HG03432 (cell line): ENCODE measurements at regions not wholly inside any gene's neighbourhood (a gene's known extent, or its start where the extent isn't known, plus 50 kb on each side); places are given as distances from the start of the nearest gene placed in this dataset.

ENCODE experiments used
- ATAC-seq: cut with Tn5 transposase; IDR thresholded peaks from one replicate; pipeline ENCODE4 v1.9.1; 2021; ENCODE audit warnings: mild to moderate bottlenecking, moderate library complexity; ENCODE audit not compliant: unreplicated experiment

- ATAC-seq = no peak
Measured at GRCh38 chr5:4893063-4893744, 246.9 kb upstream of the ADAMTS16 start.

- ATAC-seq = no peak
Measured at GRCh38 chr5:4896328-4896727, 243.8 kb upstream of the ADAMTS16 start.

- no peak for ATAC-seq
Measured at GRCh38 chr5:4901305-4901811, 238.8 kb upstream of the ADAMTS16 start.

GRCh38 chr5:4901924-4902323, 238.2 kb upstream of the ADAMTS16 start:
- no peak for ATAC-seq

DNA sequence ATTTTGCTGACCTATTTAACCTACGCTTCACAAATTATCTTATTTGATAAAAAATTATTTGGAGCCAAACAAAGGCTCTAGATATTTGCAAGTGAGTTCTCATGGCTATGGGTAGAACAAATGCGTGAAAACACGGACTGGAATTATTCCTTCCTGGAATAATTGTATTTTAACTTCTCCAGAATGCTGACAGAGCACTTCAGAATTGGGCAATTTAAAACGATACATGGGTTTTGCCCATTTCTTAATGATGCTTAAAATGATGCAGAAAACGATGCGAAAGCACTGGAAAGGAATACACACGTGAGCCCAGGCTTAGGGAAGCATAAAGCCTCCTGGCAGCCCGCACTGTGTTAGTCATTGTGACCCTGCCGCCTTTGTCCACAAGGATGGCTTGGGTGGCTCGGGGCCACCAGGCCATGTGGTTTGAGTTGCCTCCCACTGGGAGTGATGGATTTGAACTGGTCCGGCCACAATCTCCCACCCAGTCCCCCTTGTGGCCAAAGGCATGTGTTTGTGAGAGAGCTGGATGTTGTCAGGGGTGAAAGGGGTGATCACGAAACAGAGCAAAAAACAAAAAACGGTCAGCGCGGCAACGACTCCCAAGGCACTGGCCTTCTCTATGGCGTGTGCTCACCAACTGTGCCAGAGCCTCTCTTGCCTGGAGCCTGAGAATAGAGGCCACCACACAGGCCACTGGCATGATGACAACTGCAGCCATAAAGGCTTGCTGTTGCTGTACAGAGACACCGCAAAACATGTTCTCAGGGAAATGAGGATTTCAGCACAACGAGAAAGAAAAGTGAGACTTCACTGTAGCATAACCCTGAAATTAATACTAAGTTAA, 234.2 kb upstream of the ADAMTS16 start:
- ATAC-seq = no peak

- no peak for ATAC-seq
Measured at GRCh38 chr5:4906786-4907185, 233.3 kb upstream of the ADAMTS16 start.

- no peak for ATAC-seq
Measured at GRCh38 chr5:4907571-4907970, 232.6 kb upstream of the ADAMTS16 start.

DNA sequence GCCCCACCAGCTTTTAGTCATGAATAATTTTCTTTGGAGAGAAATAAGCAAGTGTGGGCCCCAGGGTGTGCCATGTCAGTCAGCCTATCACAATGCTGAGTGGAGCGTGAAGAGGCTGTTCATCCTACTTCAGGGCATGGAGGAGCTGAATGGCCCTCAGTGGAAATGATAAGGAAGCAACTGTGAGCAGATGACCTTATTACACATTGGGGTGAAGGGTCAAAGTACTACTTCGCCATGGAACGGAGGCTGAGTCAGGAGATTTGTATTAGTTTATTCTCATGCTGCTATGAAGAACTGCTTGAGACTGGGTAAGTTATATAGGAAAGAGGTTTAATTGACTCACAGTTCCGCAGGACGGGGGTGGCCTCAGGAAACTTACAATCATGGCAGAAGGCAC, 231.0 kb upstream of the ADAMTS16 start:
- no peak for ATAC-seq

- ATAC-seq = no peak
Measured at GRCh38 chr5:4911646-4912403, 228.3 kb upstream of the ADAMTS16 start.

DNA sequence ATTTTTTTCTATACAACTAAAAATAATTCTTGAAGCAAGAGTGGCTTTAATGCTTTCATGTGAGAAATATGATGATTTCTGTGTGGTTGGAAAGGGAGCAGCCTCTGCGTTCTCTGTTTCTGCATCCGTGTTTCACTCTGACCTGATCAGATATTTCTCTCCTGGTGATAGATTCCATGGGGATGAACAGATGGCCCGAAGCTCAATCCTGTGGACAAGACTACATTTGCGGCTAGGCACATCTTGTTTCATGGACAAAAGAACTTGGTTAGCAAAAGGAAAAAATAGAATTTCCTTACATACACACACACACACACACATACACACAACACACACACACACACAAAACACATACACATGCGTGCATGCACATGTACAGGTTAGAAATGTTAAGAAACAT, 218.2 kb upstream of the ADAMTS16 start:
- no peak for ATAC-seq

GRCh38 chr5:4924577-4924976, 215.6 kb upstream of the ADAMTS16 start:
- ATAC-seq = no peak

DNA sequence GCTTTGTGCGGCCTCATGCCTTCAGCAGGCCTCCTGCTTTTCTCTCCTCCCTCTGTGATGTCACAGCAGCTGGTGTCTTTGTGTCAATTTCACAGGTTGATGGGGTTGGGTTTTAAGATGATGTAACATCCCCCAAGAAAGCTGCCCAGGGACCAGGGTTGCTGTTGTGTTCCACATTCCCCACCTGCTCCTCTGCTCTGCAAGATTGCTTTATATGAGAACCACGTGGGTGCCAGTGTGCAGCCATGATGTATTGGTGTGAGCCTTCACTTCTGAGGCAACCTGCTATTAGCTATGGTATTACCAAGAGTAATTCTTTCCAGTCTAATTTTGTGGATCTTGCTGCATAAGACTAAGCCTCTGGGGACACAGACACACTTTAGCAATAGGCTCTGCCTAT, 213.0 kb upstream of the ADAMTS16 start:
- ATAC-seq = no peak

DNA sequence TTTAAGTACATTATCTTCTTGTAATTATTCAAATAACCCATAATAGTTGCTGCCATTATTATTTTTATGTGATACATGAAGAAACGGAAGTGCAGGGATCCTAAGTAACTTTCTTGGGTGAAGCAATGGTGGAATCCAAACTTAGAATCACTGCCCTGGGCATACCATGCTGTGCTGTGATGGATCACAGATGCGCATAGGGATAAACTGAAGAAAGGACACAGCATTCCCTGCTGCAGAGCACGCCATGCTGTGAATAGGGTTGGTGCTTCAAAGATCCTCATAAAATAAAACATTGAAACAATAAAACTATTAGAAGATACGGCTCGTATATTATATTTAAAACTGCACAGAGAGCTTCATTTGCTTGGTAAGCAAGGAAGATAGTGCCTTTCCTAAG, 211.7 kb upstream of the ADAMTS16 start:
- no peak for ATAC-seq

- ATAC-seq = no peak
Measured at GRCh38 chr5:4929092-4929655, 211.0 kb upstream of the ADAMTS16 start.

DNA sequence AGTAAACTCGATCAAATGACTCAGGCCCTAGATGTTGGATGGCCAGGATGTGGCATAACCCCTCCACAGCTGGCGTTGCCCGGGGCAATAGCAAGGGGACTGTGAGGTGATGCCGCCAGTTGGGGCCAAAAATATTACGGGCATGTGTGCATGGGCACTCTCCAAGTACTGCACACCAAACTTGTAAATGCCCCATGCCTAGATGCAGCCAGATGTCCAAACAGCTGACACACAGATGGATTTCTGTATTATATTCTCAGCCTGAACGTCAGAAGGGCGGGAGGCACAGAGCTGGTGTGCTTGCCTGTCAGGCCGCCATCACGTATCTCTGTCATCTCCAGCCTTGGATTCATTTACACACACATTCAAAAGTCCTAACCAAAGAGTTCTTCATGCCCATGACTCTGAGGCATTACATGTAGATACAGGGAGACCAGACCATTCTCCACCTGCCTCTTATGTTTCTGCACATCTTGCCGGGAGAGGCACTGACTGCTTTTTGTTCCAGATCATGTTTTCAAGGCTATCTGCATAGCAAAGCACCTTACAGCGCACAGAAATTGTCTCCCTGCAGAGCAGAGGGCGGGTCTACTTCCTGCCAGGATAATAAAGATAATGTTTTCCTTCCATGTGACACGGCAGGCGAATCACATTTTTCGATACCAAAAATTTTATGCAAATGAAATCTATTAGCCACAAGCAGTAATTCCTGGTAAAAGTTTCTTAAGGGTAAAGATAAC, 200.9 kb upstream of the ADAMTS16 start:
- no peak for ATAC-seq

GRCh38 chr5:4941161-4941560, 199.0 kb upstream of the ADAMTS16 start:
- ATAC-seq = no peak

GRCh38 chr5:4941957-4942830, 197.9 kb upstream of the ADAMTS16 start:
- ATAC-seq = peak; percentile 66

GRCh38 chr5:4942831-4943178, 197.3 kb upstream of the ADAMTS16 start:
- ATAC-seq = no peak

DNA sequence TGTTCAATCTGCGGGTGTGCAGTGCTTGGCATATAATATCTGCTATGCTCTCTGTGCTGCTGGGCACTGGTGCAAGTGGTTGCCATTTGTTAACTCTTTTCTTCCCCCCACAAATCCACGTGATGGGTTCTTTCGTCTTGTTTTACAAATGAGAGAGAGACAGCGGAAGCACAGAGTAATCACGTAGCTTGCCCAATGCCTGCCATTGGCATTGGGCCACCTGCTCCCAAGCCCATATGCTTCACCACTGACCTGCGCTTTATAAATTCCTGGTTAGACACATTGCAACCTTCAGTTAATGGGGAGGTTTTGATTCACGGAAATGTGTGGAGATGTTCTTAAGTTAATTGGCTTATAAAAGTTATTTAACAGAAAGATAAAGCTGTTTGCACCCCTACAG, 194.8 kb upstream of the ADAMTS16 start:
- ATAC-seq = no peak

DNA sequence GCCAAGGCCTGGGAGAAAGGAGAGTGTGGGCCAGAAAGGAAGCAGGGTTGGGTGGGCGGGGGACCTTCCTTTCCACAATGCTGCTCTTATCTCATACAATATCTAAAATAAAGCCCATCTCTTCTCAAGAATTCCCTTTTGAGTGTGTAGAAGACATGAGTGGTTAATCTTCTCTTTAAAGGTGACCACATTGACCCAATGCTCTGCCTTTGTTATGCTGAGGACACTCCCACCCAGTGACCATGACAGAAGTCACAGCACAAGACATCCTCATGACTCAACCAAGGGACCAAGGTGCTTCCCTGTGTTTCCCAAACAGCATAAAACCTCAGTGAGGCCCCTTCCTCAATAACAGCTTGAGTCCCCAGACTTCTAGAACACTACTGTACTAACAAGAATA, 193.0 kb upstream of the ADAMTS16 start:
- ATAC-seq = no peak
